H9 (cell line): ENCODE measurements at regions not wholly inside any gene's neighbourhood (a gene's known extent, or its start where the extent isn't known, plus 50 kb on each side); places are given as distances from the start of the nearest gene placed in this dataset.

Source experiments
- DNase-seq: peaks from one replicate; pipeline ENCODE4 v3.0.0-alpha.2; 2017
- H2AFZ ChIP-seq: one replicate; pipeline ENCODE4 v1.6.1; 2013; ENCODE audit warnings: mild to moderate bottlenecking, low read length, control low read depth, moderate library complexity
- H2AK5ac ChIP-seq: 2 replicates; pipeline ENCODE4 v1.6.1; 2013; ENCODE audit warnings: low read length, control low read depth, mixed read lengths; ENCODE audit not compliant: insufficient read length
- H2BK120ac ChIP-seq: one replicate; pipeline ENCODE4 v1.6.1; 2013; ENCODE audit warnings: low read depth, mild to moderate bottlenecking, low read length, control low read depth, inconsistent platforms; ENCODE audit not compliant: poor library complexity, severe bottlenecking
- H2BK12ac ChIP-seq: 2 replicates; pipeline ENCODE4 v1.6.1; 2013; ENCODE audit warnings: low read length, control low read depth, mixed read lengths, low read depth; ENCODE audit not compliant: insufficient read length
- H2BK15ac ChIP-seq: 2 replicates; pipeline ENCODE4 v1.6.1; 2013; ENCODE audit warnings: low read depth, low read length, control low read depth
- H2BK20ac ChIP-seq: one replicate; pipeline ENCODE4 v1.6.1; 2013; ENCODE audit warnings: low read depth, mild to moderate bottlenecking, low read length, control low read depth, inconsistent platforms; ENCODE audit not compliant: poor library complexity, severe bottlenecking
- H2BK5ac ChIP-seq: 2 replicates; pipeline ENCODE4 v1.6.1; 2013; ENCODE audit warnings: low read length, control low read depth, mixed read lengths; ENCODE audit not compliant: insufficient read length
- H3K14ac ChIP-seq: 2 replicates; pipeline ENCODE4 v1.6.1; 2013; ENCODE audit warnings: low read length, control low read depth; ENCODE audit not compliant: insufficient read depth
- H3K18ac ChIP-seq: 2 replicates; pipeline ENCODE4 v1.6.1; 2013; ENCODE audit warnings: low read depth, mild to moderate bottlenecking, mixed read lengths, low read length, control low read depth; ENCODE audit not compliant: insufficient read length
- H3K23ac ChIP-seq: 2 replicates; pipeline ENCODE4 v1.6.1; 2013; ENCODE audit warnings: low read length, control low read depth, mixed read lengths, low read depth; ENCODE audit not compliant: insufficient read length
- H3K23me2 ChIP-seq: 2 replicates; pipeline ENCODE4 v1.6.1; 2013; ENCODE audit warnings: low read depth, mild to moderate bottlenecking, mixed read lengths, low read length, control low read depth; ENCODE audit not compliant: insufficient read length, poor library complexity, severe bottlenecking
- H3K27ac ChIP-seq: 2 replicates; pipeline ENCODE4 v1.5.1; 2013; ENCODE audit warnings: low read length, control low read depth, mixed read lengths, low read depth; ENCODE audit not compliant: insufficient read length
- H3K27me3 ChIP-seq: 2 replicates; pipeline ENCODE4 v1.6.1; 2013; ENCODE audit warnings: low read length, control low read depth, inconsistent platforms; ENCODE audit not compliant: insufficient read depth
- H3K4ac ChIP-seq: 2 replicates; pipeline ENCODE4 v1.6.1; 2013; ENCODE audit warnings: low read depth, mild to moderate bottlenecking, control low read depth, inconsistent platforms, low read length, moderate library complexity
- H3K4me1 ChIP-seq: 2 replicates; pipeline ENCODE4 v1.6.1; 2013; ENCODE audit warnings: low read length, control low read depth, inconsistent platforms; ENCODE audit not compliant: insufficient read depth
- H3K4me2 ChIP-seq: 2 replicates; pipeline ENCODE4 v1.6.1; 2013; ENCODE audit warnings: low read length, control low read depth, mixed read lengths; ENCODE audit not compliant: insufficient read length, insufficient read depth
- H3K56ac ChIP-seq: 2 replicates; pipeline ENCODE4 v1.6.1; 2013; ENCODE audit warnings: low read depth, mild to moderate bottlenecking, mixed read lengths, low read length, control low read depth; ENCODE audit not compliant: insufficient read length
- H3K79me1 ChIP-seq: 2 replicates; pipeline ENCODE4 v1.6.1; 2013; ENCODE audit warnings: low read depth, mild to moderate bottlenecking, moderate library complexity, low read length, control low read depth, inconsistent platforms; ENCODE audit not compliant: insufficient read depth, poor library complexity, severe bottlenecking
- H3K79me2 ChIP-seq: 2 replicates; pipeline ENCODE4 v1.6.1; 2013; ENCODE audit warnings: low read length, control low read depth, inconsistent platforms; ENCODE audit not compliant: insufficient read depth
- H3K9ac ChIP-seq: 2 replicates; pipeline ENCODE4 v1.6.1; 2013; ENCODE audit warnings: low read length, control low read depth, mixed read lengths; ENCODE audit not compliant: insufficient read length; ENCODE audit errors: extremely low read depth
- H3K9me3 ChIP-seq: one replicate; pipeline ENCODE4 v1.6.1; 2013; ENCODE audit warnings: low read depth, low read length, inconsistent platforms; ENCODE audit not compliant: control insufficient read depth
- H3T11ph ChIP-seq: one replicate; pipeline ENCODE4 v1.6.1; 2013; ENCODE audit warnings: mild to moderate bottlenecking, low read length, control low read depth, inconsistent platforms
- H4K20me1 ChIP-seq: one replicate; pipeline ENCODE4 v1.6.1; 2013; ENCODE audit not compliant: control insufficient read depth, insufficient read length, insufficient read depth
- H4K5ac ChIP-seq: 2 replicates; pipeline ENCODE4 v1.6.1; 2013; ENCODE audit warnings: low read depth, mild to moderate bottlenecking, mixed read lengths, low read length, control low read depth; ENCODE audit not compliant: insufficient read length
- H4K8ac ChIP-seq: replicated peaks from 2 replicates; pipeline ENCODE4 v1.6.1; 2013; ENCODE audit warnings: low read length, control low read depth, mixed read lengths, low read depth; ENCODE audit not compliant: insufficient read length
- H4K91ac ChIP-seq: 2 replicates; pipeline ENCODE4 v1.6.1; 2013; ENCODE audit warnings: low read depth, mild to moderate bottlenecking, moderate library complexity, mixed read lengths, low read length, control low read depth; ENCODE audit not compliant: insufficient read length
- H3K27ac Mint-ChIP-seq, 3 experiments: 2 replicates in 2 of 3; 3 replicates in 1 of 3; pipeline ENCODE4 v1.8.0; 2020 to 2021; ENCODE audit warnings: mixed read lengths in 3 of 3, mild to moderate bottlenecking in 1 of 3, moderate library complexity in 1 of 3
- H3K27me3 Mint-ChIP-seq: 2 replicates; pipeline ENCODE4 v1.8.0; 2021; ENCODE audit warnings: low read depth, mild to moderate bottlenecking, moderate library complexity, mixed read lengths
- H3K36me3 Mint-ChIP-seq, 3 experiments: 2 replicates in 2 of 3; 3 replicates in 1 of 3; pipeline ENCODE4 v1.8.0; 2020 to 2021; ENCODE audit warnings: low read depth in 3 of 3, mixed read lengths in 3 of 3; ENCODE audit not compliant: insufficient read depth in 1 of 3
- H3K4me1 Mint-ChIP-seq, 2 experiments: 2 replicates each; pipeline ENCODE4 v1.8.0; 2020; ENCODE audit warnings: mixed read lengths in 2 of 2
- H3K4me3 Mint-ChIP-seq, 2 experiments: 2 replicates in 1 of 2; 3 replicates in 1 of 2; pipeline ENCODE4 v1.8.0; 2020 to 2021; ENCODE audit warnings: mild to moderate bottlenecking in 2 of 2, mixed read lengths in 2 of 2, moderate library complexity in 1 of 2
- H3K9me3 Mint-ChIP-seq, 2 experiments: 2 replicates in 1 of 2; 3 replicates in 1 of 2; pipeline ENCODE4 v1.8.0; 2020; ENCODE audit warnings: mild to moderate bottlenecking in 2 of 2, mixed read lengths in 2 of 2, moderate library complexity in 1 of 2
- WGBS: extraction: QIAGEN DNeasy Blood & Tissue Kit; methylation state at CpG from one replicate; pipeline ENCODE4 v1.1.7; 2013; ENCODE audit warnings: missing lambda C conversion rate, low lambda C conversion rate, mixed read lengths; ENCODE audit not compliant: insufficient read length; ENCODE audit errors: extremely low coverage; 5-methylcytosine and 5-hydroxymethylcytosine counted together
- TF ChIP-seq, protein P1 (sequence below): fragments of 200-600 bp; sonication (generic); conservative IDR thresholded peaks from 3 replicates; pipeline ENCODE4 v1.8.0; 2021; ENCODE audit warnings: antibody characterized with exemption, mild to moderate bottlenecking

DNA sequence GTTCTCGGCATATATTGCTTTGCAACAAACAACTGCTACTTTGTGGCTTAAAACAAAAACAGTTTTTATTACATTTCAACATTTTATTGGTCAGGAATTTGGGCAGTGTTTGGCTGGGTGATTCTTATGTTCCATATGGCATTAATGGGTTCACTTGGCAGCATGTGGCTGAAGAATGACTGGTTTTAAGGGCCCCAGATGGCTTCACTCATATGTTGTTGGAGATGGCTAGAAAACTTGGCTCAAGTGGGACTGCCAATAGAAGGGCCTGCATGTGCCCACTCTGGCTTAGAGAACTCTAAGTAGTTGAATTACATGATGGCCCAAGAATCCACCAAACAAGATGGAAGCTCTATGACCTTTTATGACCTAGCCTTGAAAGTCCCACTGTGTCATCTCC, 86.1 kb downstream of the FASTKD2 start:
- H3K9me3 ChIP-seq, result no peaks in the 10 kb centered on the region
- Mint-ChIP-seq H3K27ac (no peak overlapping the region), H3K36me3 (no peaks in the 10 kb centered on the region), H3K4me1 (peaks cover 0 to 5% of the 10 kb centered on the region in 2 experiments; a peak in 2 of 4 replicates), H3K27me3 (no peaks in the 10 kb centered on the region), H3K9me3 (no peaks in the 10 kb centered on the region), H3K4me3 (no peak overlapping the region)
- H3K79me2 ChIP-seq, result no peaks in the 10 kb centered on the region
- no CpG with 5 or more reads among the region's 1 CpG for WGBS
- H4K91ac ChIP-seq, result no peak overlapping the region
- no peak overlapping the region for H3K4me2 ChIP-seq
- H3K9ac ChIP-seq, result no peak overlapping the region
- H4K5ac ChIP-seq, result no peak overlapping the region
- H4K8ac ChIP-seq, result no peak overlapping the region
- no peak overlapping the region for H3K4ac ChIP-seq
- no peak overlapping the region for H2BK5ac ChIP-seq
- no peak overlapping the region for H3K56ac ChIP-seq
- H2BK12ac ChIP-seq, result no peak overlapping the region
- H2BK120ac ChIP-seq, result no peak overlapping the region
- H3K18ac ChIP-seq, result no peak overlapping the region
- H2AK5ac ChIP-seq, result no peak overlapping the region
- TF ChIP-seq, protein P1, sequence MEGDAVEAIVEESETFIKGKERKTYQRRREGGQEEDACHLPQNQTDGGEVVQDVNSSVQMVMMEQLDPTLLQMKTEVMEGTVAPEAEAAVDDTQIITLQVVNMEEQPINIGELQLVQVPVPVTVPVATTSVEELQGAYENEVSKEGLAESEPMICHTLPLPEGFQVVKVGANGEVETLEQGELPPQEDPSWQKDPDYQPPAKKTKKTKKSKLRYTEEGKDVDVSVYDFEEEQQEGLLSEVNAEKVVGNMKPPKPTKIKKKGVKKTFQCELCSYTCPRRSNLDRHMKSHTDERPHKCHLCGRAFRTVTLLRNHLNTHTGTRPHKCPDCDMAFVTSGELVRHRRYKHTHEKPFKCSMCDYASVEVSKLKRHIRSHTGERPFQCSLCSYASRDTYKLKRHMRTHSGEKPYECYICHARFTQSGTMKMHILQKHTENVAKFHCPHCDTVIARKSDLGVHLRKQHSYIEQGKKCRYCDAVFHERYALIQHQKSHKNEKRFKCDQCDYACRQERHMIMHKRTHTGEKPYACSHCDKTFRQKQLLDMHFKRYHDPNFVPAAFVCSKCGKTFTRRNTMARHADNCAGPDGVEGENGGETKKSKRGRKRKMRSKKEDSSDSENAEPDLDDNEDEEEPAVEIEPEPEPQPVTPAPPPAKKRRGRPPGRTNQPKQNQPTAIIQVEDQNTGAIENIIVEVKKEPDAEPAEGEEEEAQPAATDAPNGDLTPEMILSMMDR, result no peak
- no peak overlapping the region for H2BK20ac ChIP-seq
- H2BK15ac ChIP-seq, result no peak overlapping the region
- H3K27ac ChIP-seq, result no peak overlapping the region
- H3K14ac ChIP-seq, result no peak overlapping the region
- no peaks in the 10 kb centered on the region for H3K79me1 ChIP-seq
- no peaks in the 10 kb centered on the region for H4K20me1 ChIP-seq
- peaks cover 2% of the 10 kb centered on the region; the same call in 1 of the 2 replicates for H3K4me1 ChIP-seq
- no peaks in the 10 kb centered on the region for H3K27me3 ChIP-seq
- H3K23me2 ChIP-seq, result no peaks in the 10 kb centered on the region
- no peak for DNase-seq
- no peak overlapping the region for H3T11ph ChIP-seq
- no peak overlapping the region for H2AFZ ChIP-seq
- no peak overlapping the region for H3K23ac ChIP-seq
